ENCODE measurements at regions not wholly inside any gene's neighbourhood (a gene's known extent, or its start where the extent isn't known, plus 50 kb on each side); places are given as distances from the start of the nearest gene placed in this dataset.

- no peak for TF ChIP-seq CTCF (IDR thresholded peaks at IDR 0.05)
- TF ChIP-seq POLR2A (IDR thresholded peaks at IDR 0.05): no peak
These were observed 124.2 kb upstream of the MKLN1 start for GRCh38 chr7:131203291-131203976.

Data from Peyer's patch (tissue), 4 donors.